ENCODE measurements at regions not wholly inside any gene's neighbourhood (a gene's known extent, or its start where the extent isn't known, plus 50 kb on each side); places are given as distances from the start of the nearest gene placed in this dataset.

GRCh38 chr13:73681779-73682178 is 452.4 kb downstream of the KLF12 start:
- no peaks in the 10 kb centered on the region for H3K9me2 ChIP-seq (ENCODE audit: insufficient read depth, low read length)
- H3K27me3 ChIP-seq (ENCODE audit: insufficient read depth, low read depth, low read length): no peaks in the 10 kb centered on the region
- no peak overlapping the region for H3K9ac ChIP-seq (ENCODE audit: low read length)
- H3K79me2 ChIP-seq (replicated peaks; ENCODE audit: insufficient read depth, low read length): no peaks in the 10 kb centered on the region
- TF ChIP-seq SMC3 (conservative IDR thresholded peaks at IDR 0.05; ENCODE audit: poor library complexity) (no peak), RAD21 (conservative IDR thresholded peaks at IDR 0.05) (no peak), POLR2AphosphoS5 (IDR thresholded peaks at IDR 0.05) (no peak)
- H3K4me2 ChIP-seq (ENCODE audit: low read length): no peak overlapping the region
- no peak overlapping the region for H2AFZ ChIP-seq (ENCODE audit: low read depth, low read length)
- no peaks in the 10 kb centered on the region for H3F3A ChIP-seq (ENCODE audit: insufficient read depth, low read length, poor library complexity, severe bottlenecking)
- no peaks in the 10 kb centered on the region for H3K9me3 ChIP-seq (ENCODE audit: low read length)
- H4K20me1 ChIP-seq (ENCODE audit: insufficient read depth): no peaks in the 10 kb centered on the region
- H3K36me3 ChIP-seq (ENCODE audit: insufficient read depth, low read length): no peaks in the 10 kb centered on the region
- H3K4me3 ChIP-seq (ENCODE audit: low read length): no peak overlapping the region
- H3K27ac ChIP-seq (ENCODE audit: low read length): no peak overlapping the region

DNA sequence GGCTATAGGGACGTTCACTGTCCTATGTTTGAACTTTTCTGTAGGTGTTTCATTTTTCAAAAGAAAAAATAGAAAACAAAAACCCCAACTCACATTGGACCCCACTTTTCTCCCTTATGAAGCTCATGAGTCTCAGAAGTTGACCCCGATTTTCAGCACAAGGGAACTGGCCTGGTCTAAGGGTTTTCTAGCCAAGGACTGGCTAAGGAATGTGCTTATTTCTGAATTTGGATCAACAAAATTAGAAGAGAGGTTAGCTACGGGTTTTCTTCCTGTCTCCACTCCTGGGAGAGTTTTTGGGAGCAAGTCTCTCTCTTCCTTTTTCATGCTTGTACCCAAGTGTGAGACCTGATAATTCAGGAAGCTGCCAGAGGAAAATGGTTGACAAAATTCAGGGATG is 453.2 kb downstream of the KLF12 start:
- H4K20me1 ChIP-seq (ENCODE audit: insufficient read depth): no peaks in the 10 kb centered on the region
- TF ChIP-seq SMC3 (conservative IDR thresholded peaks at IDR 0.05; ENCODE audit: poor library complexity) (no peak), POLR2AphosphoS5 (IDR thresholded peaks at IDR 0.05) (no peak), EP300 (conservative IDR thresholded peaks at IDR 0.05; ENCODE audit: poor library complexity, severe bottlenecking) (no peak), MXI1 (conservative IDR thresholded peaks at IDR 0.05; ENCODE audit: poor library complexity, severe bottlenecking) (no peak), REST (IDR thresholded peaks at IDR 0.05; ENCODE audit: borderline replicate concordance) (no peak)
- H3K9me3 ChIP-seq (ENCODE audit: low read length): no peaks in the 10 kb centered on the region
- no peaks in the 10 kb centered on the region for H3K9me2 ChIP-seq (ENCODE audit: insufficient read depth, low read length)
- no peak overlapping the region for H3K9ac ChIP-seq (ENCODE audit: low read length)
- H3F3A ChIP-seq (ENCODE audit: insufficient read depth, low read length, poor library complexity, severe bottlenecking): no peaks in the 10 kb centered on the region
- H3K36me3 ChIP-seq (ENCODE audit: insufficient read depth, low read length): no peaks in the 10 kb centered on the region
- no peak overlapping the region for H3K4me3 ChIP-seq (ENCODE audit: low read length)
- no peaks in the 10 kb centered on the region for H3K27me3 ChIP-seq (ENCODE audit: insufficient read depth, low read depth, low read length)
- no peak overlapping the region for H3K4me2 ChIP-seq (ENCODE audit: low read length)
- H3K79me2 ChIP-seq (replicated peaks; ENCODE audit: insufficient read depth, low read length): no peaks in the 10 kb centered on the region
- H2AFZ ChIP-seq (ENCODE audit: low read depth, low read length): no peak overlapping the region
- no peak overlapping the region for H3K27ac ChIP-seq (ENCODE audit: low read length)

DNA sequence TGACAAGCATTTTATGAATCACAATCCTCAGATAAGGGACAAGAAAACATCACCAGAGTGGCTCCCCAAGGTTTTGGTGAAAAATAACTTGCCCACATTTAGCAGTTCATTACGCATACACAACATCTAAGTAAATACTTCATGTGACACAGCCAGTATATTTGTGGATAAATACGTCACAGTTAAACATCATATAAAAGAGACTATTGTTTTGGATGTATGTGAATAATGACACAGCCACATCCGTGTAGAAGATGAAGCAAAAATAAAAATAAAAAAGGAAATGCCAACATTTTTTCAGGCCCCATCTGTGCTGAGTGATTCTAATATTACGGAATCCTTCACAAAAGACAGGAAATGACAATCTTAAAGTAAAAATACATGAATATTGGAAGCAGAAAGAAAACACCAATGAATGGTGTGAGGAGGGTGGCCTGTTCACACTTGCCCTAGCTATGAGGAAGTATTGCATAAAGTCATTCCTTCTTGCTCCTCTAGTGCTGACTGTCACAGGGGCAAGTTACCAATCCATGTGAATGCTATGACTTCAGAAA is 457.1 kb downstream of the KLF12 start:
- Histone ChIP-seq H4K20me1 (ENCODE audit: insufficient read depth) (no peaks in the 10 kb centered on the region), H2AFZ (ENCODE audit: low read depth, low read length) (no peak overlapping the region), H3K4me2 (ENCODE audit: low read length) (no peak overlapping the region)

More for the DNA sequence above, 457.1 kb downstream of the KLF12 start:
- Histone ChIP-seq H3K9me2 (ENCODE audit: insufficient read depth, low read length) (no peaks in the 10 kb centered on the region), H3K9me3 (ENCODE audit: low read length) (no peaks in the 10 kb centered on the region), H3K36me3 (ENCODE audit: insufficient read depth, low read length) (no peaks in the 10 kb centered on the region), H3F3A (ENCODE audit: insufficient read depth, low read length, poor library complexity, severe bottlenecking) (no peaks in the 10 kb centered on the region), H3K27ac (ENCODE audit: low read length) (no peak overlapping the region), H3K9ac (ENCODE audit: low read length) (no peak overlapping the region), H3K79me2 (replicated peaks; ENCODE audit: insufficient read depth, low read length) (no peaks in the 10 kb centered on the region), H3K27me3 (ENCODE audit: insufficient read depth, low read depth, low read length) (no peaks in the 10 kb centered on the region), H3K4me3 (ENCODE audit: low read length) (no peak overlapping the region)
- TF ChIP-seq EZH2 (IDR thresholded peaks at IDR 0.05; ENCODE audit: borderline replicate concordance, insufficient read depth, low read length, poor library complexity, severe bottlenecking) (no peak), EP300 (conservative IDR thresholded peaks at IDR 0.05; ENCODE audit: poor library complexity, severe bottlenecking) (no peak), TAF1 (IDR thresholded peaks at IDR 0.05; ENCODE audit: low read depth) (no peak), SMC3 (conservative IDR thresholded peaks at IDR 0.05; ENCODE audit: poor library complexity) (no peak), RAD21 (conservative IDR thresholded peaks at IDR 0.05) (no peak), REST (IDR thresholded peaks at IDR 0.05; ENCODE audit: borderline replicate concordance) (no peak), POLR2AphosphoS5 (IDR thresholded peaks at IDR 0.05) (no peak), MXI1 (conservative IDR thresholded peaks at IDR 0.05; ENCODE audit: poor library complexity, severe bottlenecking) (no peak)
- TF ChIP-seq, protein P1, sequence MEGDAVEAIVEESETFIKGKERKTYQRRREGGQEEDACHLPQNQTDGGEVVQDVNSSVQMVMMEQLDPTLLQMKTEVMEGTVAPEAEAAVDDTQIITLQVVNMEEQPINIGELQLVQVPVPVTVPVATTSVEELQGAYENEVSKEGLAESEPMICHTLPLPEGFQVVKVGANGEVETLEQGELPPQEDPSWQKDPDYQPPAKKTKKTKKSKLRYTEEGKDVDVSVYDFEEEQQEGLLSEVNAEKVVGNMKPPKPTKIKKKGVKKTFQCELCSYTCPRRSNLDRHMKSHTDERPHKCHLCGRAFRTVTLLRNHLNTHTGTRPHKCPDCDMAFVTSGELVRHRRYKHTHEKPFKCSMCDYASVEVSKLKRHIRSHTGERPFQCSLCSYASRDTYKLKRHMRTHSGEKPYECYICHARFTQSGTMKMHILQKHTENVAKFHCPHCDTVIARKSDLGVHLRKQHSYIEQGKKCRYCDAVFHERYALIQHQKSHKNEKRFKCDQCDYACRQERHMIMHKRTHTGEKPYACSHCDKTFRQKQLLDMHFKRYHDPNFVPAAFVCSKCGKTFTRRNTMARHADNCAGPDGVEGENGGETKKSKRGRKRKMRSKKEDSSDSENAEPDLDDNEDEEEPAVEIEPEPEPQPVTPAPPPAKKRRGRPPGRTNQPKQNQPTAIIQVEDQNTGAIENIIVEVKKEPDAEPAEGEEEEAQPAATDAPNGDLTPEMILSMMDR (IDR thresholded peaks at IDR 0.05; ENCODE audit: poor library complexity, severe bottlenecking): no peak

Data from neural cell (in vitro differentiated cells).